Calu3 (cell line): ENCODE measurements at regions not wholly inside any gene's neighbourhood (a gene's known extent, or its start where the extent isn't known, plus 50 kb on each side); places are given as distances from the start of the nearest gene placed in this dataset.
A peak's percentile ranks its signal among the peaks of the same experiment; 100 is the strongest.

ENCODE experiments used
- BruUV-seq: library from RNA; stranded (reverse); fragments of 400-500 nt; replicated peaks from 2 replicates; lab custom pipeline; 2021; lab: Mats Ljungman, UMichigan
- CTCF ChIA-PET: fragments of 300-600 bp; sonication (Branson Sonifier 250); formaldehyde crosslinking; loops from one replicate; lab custom pipeline; 2022; ENCODE audit warnings: antibody characterized with exemption; lab: Charles Lee
- DNase-seq: peaks from one replicate; pipeline ENCODE4 v3.0.0; 2022
- H3K27ac Mint-ChIP-seq: one replicate; pipeline ENCODE4 v1.8.0; 2022; ENCODE audit warnings: mixed read lengths; ENCODE audit not compliant: unreplicated experiment
- H3K27me3 Mint-ChIP-seq: one replicate; pipeline ENCODE4 v1.8.0; 2022; ENCODE audit warnings: mixed read lengths; ENCODE audit not compliant: unreplicated experiment
- H3K36me3 Mint-ChIP-seq: one replicate; pipeline ENCODE4 v1.8.0; 2022; ENCODE audit warnings: mild to moderate bottlenecking, moderate library complexity, mixed read lengths; ENCODE audit not compliant: insufficient read depth, unreplicated experiment
- H3K4me1 Mint-ChIP-seq: one replicate; pipeline ENCODE4 v1.8.0; 2022; ENCODE audit warnings: mild to moderate bottlenecking, low read depth, mixed read lengths; ENCODE audit not compliant: unreplicated experiment
- H3K4me3 Mint-ChIP-seq: one replicate; pipeline ENCODE4 v1.8.0; 2022; ENCODE audit warnings: mild to moderate bottlenecking, low read depth, moderate library complexity, mixed read lengths; ENCODE audit not compliant: unreplicated experiment
- H3K9me3 Mint-ChIP-seq: one replicate; pipeline ENCODE4 v1.8.0; 2022; ENCODE audit warnings: low read depth, mixed read lengths; ENCODE audit not compliant: unreplicated experiment
- CTCF ChIP-seq: fragments of 200-600 bp; IDR thresholded peaks from one replicate; pipeline ENCODE4 v1.8.0; 2022; ENCODE audit warnings: antibody characterized with exemption; ENCODE audit not compliant: unreplicated experiment
- intact Hi-C: fragments of 100-400 bp; cut with micrococcal nuclease; formaldehyde crosslinking; loops from one replicate; pipeline ENCODE4 v1.10.0; 2022; ENCODE audit not compliant: unreplicated experiment

GRCh38 chr4:107562316-107562715 is 157.7 kb downstream of the PAPSS1 start:
- Mint-ChIP-seq H3K36me3 (no peaks in the 10 kb centered on the region), H3K27ac (no peak overlapping the region), H3K4me3 (no peak overlapping the region), H3K27me3 (no peaks in the 10 kb centered on the region), H3K4me1 (peaks cover 19% of the 10 kb centered on the region), H3K9me3 (peaks cover 9% of the 10 kb centered on the region)
- BruUV-seq, result no TSS peak
- no peak for TF ChIP-seq CTCF
- CTCF ChIA-PET, result no interaction called here
- intact Hi-C loops, result no loop called here
- DNase-seq, result no peak

- peak overlapping the region; percentile 62 for H3K27ac Mint-ChIP-seq
- BruUV-seq, result no TSS peak
- peaks cover 19% of the 10 kb centered on the region for H3K4me1 Mint-ChIP-seq
- no peaks in the 10 kb centered on the region for H3K27me3 Mint-ChIP-seq
- no peak for DNase-seq
- no peak overlapping the region for H3K4me3 Mint-ChIP-seq
- H3K36me3 Mint-ChIP-seq, result no peaks in the 10 kb centered on the region
- intact Hi-C loops, result no loop called here
- no peak for TF ChIP-seq CTCF
- CTCF ChIA-PET, result no interaction called here
- H3K9me3 Mint-ChIP-seq, result peaks cover 9% of the 10 kb centered on the region
Measured at GRCh38 chr4:107561481-107561880, 158.6 kb downstream of the PAPSS1 start.

GRCh38 chr4:107559653-107560052 is 160.4 kb downstream of the PAPSS1 start:
- Mint-ChIP-seq H3K27ac (no peak overlapping the region), H3K27me3 (no peaks in the 10 kb centered on the region), H3K36me3 (no peaks in the 10 kb centered on the region), H3K4me1 (peaks cover 19% of the 10 kb centered on the region), H3K4me3 (no peak overlapping the region), H3K9me3 (peaks cover 10% of the 10 kb centered on the region)
- CTCF ChIA-PET, result no interaction called here
- no peak for DNase-seq
- BruUV-seq, result no TSS peak
- intact Hi-C loops, result loop anchor here (10.0 kb wide), 1 partner anchor 175 kb away; no protein-coding TSS in a partner anchor
- no peak for TF ChIP-seq CTCF

GRCh38 chr4:107552306-107552705 is 167.7 kb downstream of the PAPSS1 start:
- intact Hi-C loops, result loop anchor here (10.0 kb wide), 1 partner anchor 182 kb away; no protein-coding TSS in a partner anchor
- TF ChIP-seq CTCF, result no peak
- CTCF ChIA-PET, result no interaction called here
- no TSS peak for BruUV-seq
- no peak for DNase-seq
- H3K27ac Mint-ChIP-seq, result no peak overlapping the region
- no peak overlapping the region for H3K4me3 Mint-ChIP-seq
- H3K36me3 Mint-ChIP-seq, result no peaks in the 10 kb centered on the region
- no peaks in the 10 kb centered on the region for H3K27me3 Mint-ChIP-seq
- H3K4me1 Mint-ChIP-seq, result no peaks in the 10 kb centered on the region
- peaks cover 6% of the 10 kb centered on the region for H3K9me3 Mint-ChIP-seq
